ENCODE measurements at regions not wholly inside any gene's neighbourhood (a gene's known extent, or its start where the extent isn't known, plus 50 kb on each side); places are given as distances from the start of the nearest gene placed in this dataset.

- no peak overlapping the region for H3K27ac ChIP-seq
- TF ChIP-seq POLR2A (IDR thresholded peaks at IDR 0.05) (no peak), CTCF (IDR thresholded peaks at IDR 0.05) (no peak)
- no peaks in the 10 kb centered on the region for H3K4me1 ChIP-seq
- H3K27me3 ChIP-seq, result no peaks in the 10 kb centered on the region
- DNase-seq (no peak), ATAC-seq (no peak)
- intact Hi-C loops (cut with DNase I), result no loop called here
- no peaks in the 10 kb centered on the region for H3K36me3 ChIP-seq (replicated peaks in 1 of 2; ENCODE audit: insufficient read depth in 1 of 2, low read depth in 2 of 2)
- WGBS, 2 donors, result 68 to 70% methylated on average over 3 of the region's 3 CpGs
- H3K4me3 ChIP-seq, result no peak overlapping the region
- H3K9me3 ChIP-seq, result no peaks in the 10 kb centered on the region
These were observed 219.6 kb upstream of the ZNF462 start for GRCh38 chr9:106643211-106643930.

- Histone ChIP-seq H3K27me3 (no peaks in the 10 kb centered on the region), H3K27ac (no peak overlapping the region), H3K36me3 (replicated peaks in 1 of 2; ENCODE audit: insufficient read depth in 1 of 2, low read depth in 2 of 2) (no peaks in the 10 kb centered on the region), H3K4me3 (no peak overlapping the region), H3K4me1 (no peaks in the 10 kb centered on the region), H3K9me3 (no peaks in the 10 kb centered on the region)
- intact Hi-C loops (cut with DNase I), result no loop called here
- WGBS, 2 donors, result 71 to 76% methylated on average over 3 of the region's 3 CpGs
- ATAC-seq (no peak), DNase-seq (no peak)
- TF ChIP-seq POLR2A (IDR thresholded peaks at IDR 0.05) (no peak), CTCF (IDR thresholded peaks at IDR 0.05) (no peak)
These were observed 218.3 kb upstream of the ZNF462 start for GRCh38 chr9:106644661-106645060.

- Histone ChIP-seq H3K9me3 (no peaks in the 10 kb centered on the region), H3K4me3 (no peak overlapping the region), H3K4me1 (no peaks in the 10 kb centered on the region), H3K27ac (no peak overlapping the region), H3K36me3 (replicated peaks in 1 of 2; ENCODE audit: insufficient read depth in 1 of 2, low read depth in 2 of 2) (no peaks in the 10 kb centered on the region), H3K27me3 (no peaks in the 10 kb centered on the region)
- intact Hi-C loops (cut with DNase I), result no loop called here
- WGBS, 2 donors, result 5 to 16% methylated on average over 2 of the region's 2 CpGs
- TF ChIP-seq POLR2A (IDR thresholded peaks at IDR 0.05) (no peak), CTCF (IDR thresholded peaks at IDR 0.05) (peak; percentile 5 to 60 (median 40))
- no peak for DNase-seq
- no peak for ATAC-seq
These were observed 214.2 kb upstream of the ZNF462 start for GRCh38 chr9:106648799-106649198.

GRCh38 chr9:106649664-106650063 lies 213.3 kb upstream of the ZNF462 start:
- no peak for ATAC-seq
- no peak overlapping the region for H3K4me3 ChIP-seq
- no peaks in the 10 kb centered on the region for H3K4me1 ChIP-seq
- WGBS, 2 donors, result 81 to 89% methylated on average over 4 of the region's 4 CpGs
- intact Hi-C loops (cut with DNase I), result no loop called here
- TF ChIP-seq POLR2A (IDR thresholded peaks at IDR 0.05) (no peak), CTCF (IDR thresholded peaks at IDR 0.05) (no peak)
- H3K36me3 ChIP-seq (replicated peaks in 1 of 2; ENCODE audit: insufficient read depth in 1 of 2, low read depth in 2 of 2), result no peaks in the 10 kb centered on the region
- H3K27ac ChIP-seq, result no peak overlapping the region
- no peak for DNase-seq
- H3K27me3 ChIP-seq, result no peaks in the 10 kb centered on the region
- no peaks in the 10 kb centered on the region for H3K9me3 ChIP-seq

GRCh38 chr9:106653213-106653612 lies 209.8 kb upstream of the ZNF462 start:
- DNase-seq (peak in 1 of 4 donors; percentile 4), ATAC-seq (no peak)
- Histone ChIP-seq H3K27me3 (no peaks in the 10 kb centered on the region), H3K4me3 (no peak overlapping the region), H3K27ac (no peak overlapping the region), H3K36me3 (replicated peaks in 1 of 2; ENCODE audit: insufficient read depth in 1 of 2, low read depth in 2 of 2) (no peaks in the 10 kb centered on the region), H3K4me1 (no peaks in the 10 kb centered on the region), H3K9me3 (no peaks in the 10 kb centered on the region)
- TF ChIP-seq POLR2A (IDR thresholded peaks at IDR 0.05) (no peak), CTCF (IDR thresholded peaks at IDR 0.05) (no peak)
- intact Hi-C loops (cut with DNase I), result no loop called here
